ENCODE measurements at regions not wholly inside any gene's neighbourhood (a gene's known extent, or its start where the extent isn't known, plus 50 kb on each side); places are given as distances from the start of the nearest gene placed in this dataset.

DNA sequence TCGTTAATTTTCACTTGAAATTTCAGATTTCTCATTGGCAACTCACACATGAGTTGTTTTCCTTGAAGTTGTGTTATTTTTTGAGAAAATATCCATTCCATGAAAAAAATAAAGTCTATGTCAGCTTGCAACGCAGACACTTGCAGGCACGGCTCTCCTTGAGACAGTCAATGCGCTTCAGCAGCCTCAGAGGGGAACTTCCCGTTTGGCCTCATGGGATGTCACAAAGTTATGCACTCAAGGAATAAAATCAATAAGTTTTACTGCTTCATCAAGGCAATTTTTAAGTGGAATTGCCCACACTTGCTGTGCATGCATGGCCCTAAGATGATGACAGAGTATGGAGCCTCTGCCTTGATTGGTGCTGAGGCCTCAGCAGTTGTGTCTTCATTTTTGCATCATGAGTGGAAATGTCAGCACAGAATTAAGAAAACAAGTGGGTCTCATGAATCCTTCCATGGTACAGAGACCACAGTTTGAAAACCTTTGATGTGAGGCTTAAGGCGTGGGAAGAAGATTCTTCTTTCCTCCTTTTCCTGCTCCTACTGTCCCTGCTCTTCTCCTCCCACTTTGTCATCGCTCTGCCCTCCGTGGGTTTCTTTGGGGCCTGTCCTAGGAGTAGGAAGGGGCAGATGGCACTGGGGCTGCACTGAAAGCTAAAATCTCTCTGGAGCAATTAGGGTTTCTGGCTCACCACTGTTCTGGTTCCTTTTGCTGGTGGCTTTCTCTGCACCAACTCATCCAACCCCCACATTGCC is 509.0 kb upstream of the B3GAT1 start:
- H3K4me2 ChIP-seq (ENCODE audit: insufficient read depth, low read length), result no peak overlapping the region
- ChIA-PET POLR2A (interaction anchor here (0.6 kb wide), 1 partner anchor 39 kb away, joined by 3 read pairs; no protein-coding TSS in a partner anchor), CTCF (ENCODE audit: low intra/inter-chr PET ratio) (no interaction called here)
- no peak for FAIRE-seq
- no peak overlapping the region for H3K4me3 ChIP-seq
- H3K4me1 ChIP-seq (replicated peaks in 1 of 2; ENCODE audit: control insufficient read depth in 2 of 2, insufficient read depth in 2 of 2, low read length in 2 of 2), result no peaks in the 10 kb centered on the region
- no peaks in the 10 kb centered on the region for H4K20me1 ChIP-seq (replicated peaks; ENCODE audit: control insufficient read depth, insufficient read depth, low read length)
- in situ Hi-C loops (cut with MboI) (no loop called here), intact Hi-C loops (cut with micrococcal nuclease) (no loop called here)
- H3K9me1 ChIP-seq (ENCODE audit: control insufficient read depth, insufficient read depth, low read length), result no peaks in the 10 kb centered on the region
- H3K9me3 ChIP-seq (replicated peaks; ENCODE audit: control insufficient read depth, insufficient read depth, low read depth, low read length), result no peaks in the 10 kb centered on the region
- DNase-seq (ENCODE audit: extremely low read depth in 1 of 4, low spot score in 3 of 4), result no peak
- no TSS peak for BruUV-seq (replicated peaks)
- no peaks in the 10 kb centered on the region for H3K36me3 ChIP-seq (ENCODE audit: control insufficient read depth, insufficient read depth, low read length)
- no peak overlapping the region for H3K9ac ChIP-seq (ENCODE audit: insufficient read depth in 1 of 2, low read depth in 2 of 2, low read length in 2 of 2)
- ATAC-seq, result no peak
- H3K79me2 ChIP-seq (ENCODE audit: control insufficient read depth, insufficient read depth, low read length), result no peaks in the 10 kb centered on the region
- no peaks in the 10 kb centered on the region for H3K27me3 ChIP-seq (ENCODE audit: control insufficient read depth in 2 of 2, insufficient read depth in 2 of 2, low read length in 2 of 2)
- H3K27ac ChIP-seq (ENCODE audit: extremely low read depth, low read depth, low read length), result no peak overlapping the region
- 2% methylated on average over 8 of the region's 8 CpGs for WGBS (ENCODE audit: insufficient coverage, low coverage, missing lambda C conversion rate)
- H2AFZ ChIP-seq (ENCODE audit: low read depth, low read length), result no peak overlapping the region
- TF ChIP-seq SAP30 (IDR thresholded peaks at IDR 0.05; ENCODE audit: borderline replicate concordance, insufficient read depth, low read depth, low read length, poor library complexity, severe bottlenecking), result no peak
- no peak for TF ChIP-seq PHF20 (IDR thresholded peaks at IDR 0.05; ENCODE audit: partially characterized antibody)
- TF ChIP-seq TRIM25 (IDR thresholded peaks at IDR 0.05; ENCODE audit: borderline replicate concordance), result no peak
- TF ChIP-seq, protein P1, sequence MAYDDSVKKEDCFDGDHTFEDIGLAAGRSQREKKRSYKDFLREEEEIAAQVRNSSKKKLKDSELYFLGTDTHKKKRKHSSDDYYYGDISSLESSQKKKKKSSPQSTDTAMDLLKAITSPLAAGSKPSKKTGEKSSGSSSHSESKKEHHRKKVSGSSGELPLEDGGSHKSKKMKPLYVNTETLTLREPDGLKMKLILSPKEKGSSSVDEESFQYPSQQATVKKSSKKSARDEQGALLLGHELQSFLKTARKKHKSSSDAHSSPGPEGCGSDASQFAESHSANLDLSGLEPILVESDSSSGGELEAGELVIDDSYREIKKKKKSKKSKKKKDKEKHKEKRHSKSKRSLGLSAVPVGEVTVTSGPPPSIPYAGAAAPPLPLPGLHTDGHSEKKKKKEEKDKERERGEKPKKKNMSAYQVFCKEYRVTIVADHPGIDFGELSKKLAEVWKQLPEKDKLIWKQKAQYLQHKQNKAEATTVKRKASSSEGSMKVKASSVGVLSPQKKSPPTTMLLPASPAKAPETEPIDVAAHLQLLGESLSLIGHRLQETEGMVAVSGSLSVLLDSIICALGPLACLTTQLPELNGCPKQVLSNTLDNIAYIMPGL (CRISPR knock-in tag; IDR thresholded peaks at IDR 0.05), result no peak
- TF ChIP-seq POLR2AphosphoS2 (IDR thresholded peaks at IDR 0.05; ENCODE audit: low read length), result no peak
- no peak for TF ChIP-seq CSDE1 (IDR thresholded peaks at IDR 0.05)
- TF ChIP-seq, protein P2, sequence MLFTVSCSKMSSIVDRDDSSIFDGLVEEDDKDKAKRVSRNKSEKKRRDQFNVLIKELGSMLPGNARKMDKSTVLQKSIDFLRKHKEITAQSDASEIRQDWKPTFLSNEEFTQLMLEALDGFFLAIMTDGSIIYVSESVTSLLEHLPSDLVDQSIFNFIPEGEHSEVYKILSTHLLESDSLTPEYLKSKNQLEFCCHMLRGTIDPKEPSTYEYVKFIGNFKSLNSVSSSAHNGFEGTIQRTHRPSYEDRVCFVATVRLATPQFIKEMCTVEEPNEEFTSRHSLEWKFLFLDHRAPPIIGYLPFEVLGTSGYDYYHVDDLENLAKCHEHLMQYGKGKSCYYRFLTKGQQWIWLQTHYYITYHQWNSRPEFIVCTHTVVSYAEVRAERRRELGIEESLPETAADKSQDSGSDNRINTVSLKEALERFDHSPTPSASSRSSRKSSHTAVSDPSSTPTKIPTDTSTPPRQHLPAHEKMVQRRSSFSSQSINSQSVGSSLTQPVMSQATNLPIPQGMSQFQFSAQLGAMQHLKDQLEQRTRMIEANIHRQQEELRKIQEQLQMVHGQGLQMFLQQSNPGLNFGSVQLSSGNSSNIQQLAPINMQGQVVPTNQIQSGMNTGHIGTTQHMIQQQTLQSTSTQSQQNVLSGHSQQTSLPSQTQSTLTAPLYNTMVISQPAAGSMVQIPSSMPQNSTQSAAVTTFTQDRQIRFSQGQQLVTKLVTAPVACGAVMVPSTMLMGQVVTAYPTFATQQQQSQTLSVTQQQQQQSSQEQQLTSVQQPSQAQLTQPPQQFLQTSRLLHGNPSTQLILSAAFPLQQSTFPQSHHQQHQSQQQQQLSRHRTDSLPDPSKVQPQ (CRISPR knock-in tag; IDR thresholded peaks at IDR 0.05; ENCODE audit: borderline replicate concordance), result no peak
- no peak for TF ChIP-seq ZNF224 (CRISPR knock-in tag; IDR thresholded peaks at IDR 0.05)
- TF ChIP-seq ZNF445 (CRISPR knock-in tag; IDR thresholded peaks at IDR 0.05; ENCODE audit: low read depth), result no peak
- no peak for TF ChIP-seq CBFA2T2 (conservative IDR thresholded peaks at IDR 0.05)
- no peak for TF ChIP-seq ZC3H4 (CRISPR knock-in tag; IDR thresholded peaks at IDR 0.05; ENCODE audit: borderline replicate concordance)
- no peak for TF ChIP-seq RBM17 (IDR thresholded peaks at IDR 0.05; ENCODE audit: borderline replicate concordance, low read depth, low read length)
- no peak for TF ChIP-seq ZNF507 (tag; conservative IDR thresholded peaks at IDR 0.05)
